ENCODE measurements at regions not wholly inside any gene's neighbourhood (a gene's known extent, or its start where the extent isn't known, plus 50 kb on each side); places are given as distances from the start of the nearest gene placed in this dataset.

- ATAC-seq (no peak), DNase-seq (no peak)
- CTCF ChIA-PET, result no interaction called here
- H3K27me3 Mint-ChIP-seq, result no peaks in the 10 kb centered on the region
- H3K27ac Mint-ChIP-seq, result no peak overlapping the region
- no peak overlapping the region for H3K4me3 Mint-ChIP-seq
- peaks cover 9% of the 10 kb centered on the region for H3K9me3 Mint-ChIP-seq (ENCODE audit: low read depth)
- no peaks in the 10 kb centered on the region for H3K36me3 Mint-ChIP-seq
- H3K4me1 Mint-ChIP-seq, result no peaks in the 10 kb centered on the region
Measured at GRCh38 chr4:30945586-30945985, 225.4 kb downstream of the PCDH7 start.

- Mint-ChIP-seq H3K9me3 (ENCODE audit: low read depth) (peaks cover 9% of the 10 kb centered on the region), H3K27ac (no peak overlapping the region), H3K36me3 (no peaks in the 10 kb centered on the region), H3K4me3 (no peak overlapping the region), H3K4me1 (no peaks in the 10 kb centered on the region), H3K27me3 (no peaks in the 10 kb centered on the region)
- ATAC-seq, result no peak
- CTCF ChIA-PET, result no interaction called here
- no peak for DNase-seq
Measured at GRCh38 chr4:30946288-30946687, 226.1 kb downstream of the PCDH7 start.

GRCh38 chr4:30948653-30949052, 228.5 kb downstream of the PCDH7 start:
- CTCF ChIA-PET, result no interaction called here
- ATAC-seq, result no peak
- Mint-ChIP-seq H3K36me3 (no peaks in the 10 kb centered on the region), H3K4me1 (no peaks in the 10 kb centered on the region), H3K9me3 (ENCODE audit: low read depth) (peaks cover 5% of the 10 kb centered on the region), H3K4me3 (no peak overlapping the region), H3K27me3 (no peaks in the 10 kb centered on the region), H3K27ac (no peak overlapping the region)
- no peak for DNase-seq

GRCh38 chr4:30950737-30951136, 230.6 kb downstream of the PCDH7 start:
- Mint-ChIP-seq H3K9me3 (ENCODE audit: low read depth) (peaks cover 3% of the 10 kb centered on the region), H3K27ac (no peak overlapping the region), H3K4me3 (no peak overlapping the region), H3K4me1 (no peaks in the 10 kb centered on the region), H3K36me3 (no peaks in the 10 kb centered on the region), H3K27me3 (no peaks in the 10 kb centered on the region)
- no peak for ATAC-seq
- CTCF ChIA-PET, result no interaction called here
- DNase-seq, result no peak

- Mint-ChIP-seq H3K27ac (no peak overlapping the region), H3K4me3 (no peak overlapping the region), H3K27me3 (no peaks in the 10 kb centered on the region), H3K9me3 (ENCODE audit: low read depth) (peaks cover under 1% of the 10 kb centered on the region), H3K36me3 (no peaks in the 10 kb centered on the region), H3K4me1 (no peaks in the 10 kb centered on the region)
- CTCF ChIA-PET, result no interaction called here
- ATAC-seq (no peak), DNase-seq (no peak)
Measured at GRCh38 chr4:30952526-30953219, 232.5 kb downstream of the PCDH7 start.

GRCh38 chr4:30953799-30954198, 233.6 kb downstream of the PCDH7 start:
- H3K36me3 Mint-ChIP-seq, result no peaks in the 10 kb centered on the region
- DNase-seq (no peak), ATAC-seq (no peak)
- H3K9me3 Mint-ChIP-seq (ENCODE audit: low read depth), result peaks cover 2% of the 10 kb centered on the region
- CTCF ChIA-PET, result no interaction called here
- H3K4me3 Mint-ChIP-seq, result no peak overlapping the region
- H3K27ac Mint-ChIP-seq, result no peak overlapping the region
- H3K4me1 Mint-ChIP-seq, result no peaks in the 10 kb centered on the region
- H3K27me3 Mint-ChIP-seq, result no peaks in the 10 kb centered on the region

- DNase-seq, result no peak
- Mint-ChIP-seq H3K27ac (no peak overlapping the region), H3K9me3 (ENCODE audit: low read depth) (peaks cover 2% of the 10 kb centered on the region), H3K36me3 (no peaks in the 10 kb centered on the region), H3K27me3 (no peaks in the 10 kb centered on the region), H3K4me1 (no peaks in the 10 kb centered on the region), H3K4me3 (no peak overlapping the region)
- ATAC-seq, result no peak
- CTCF ChIA-PET, result no interaction called here
Measured at GRCh38 chr4:30956916-30957315, 236.7 kb downstream of the PCDH7 start.

GRCh38 chr4:30957706-30958105, 237.5 kb downstream of the PCDH7 start:
- H3K9me3 Mint-ChIP-seq (ENCODE audit: low read depth), result peaks cover 2% of the 10 kb centered on the region
- CTCF ChIA-PET, result no interaction called here

GRCh38 chr4:30959781-30960485, 239.8 kb downstream of the PCDH7 start:
- Mint-ChIP-seq H3K36me3 (no peaks in the 10 kb centered on the region), H3K4me1 (no peaks in the 10 kb centered on the region), H3K4me3 (no peak overlapping the region), H3K27me3 (no peaks in the 10 kb centered on the region), H3K27ac (no peak overlapping the region), H3K9me3 (ENCODE audit: low read depth) (peaks cover 2% of the 10 kb centered on the region)
- ATAC-seq (no peak), DNase-seq (no peak)
- CTCF ChIA-PET, result no interaction called here

More at GRCh38 chr4:30957706-30958105, 237.5 kb downstream of the PCDH7 start:
- Mint-ChIP-seq H3K4me1 (no peaks in the 10 kb centered on the region), H3K27me3 (no peaks in the 10 kb centered on the region), H3K36me3 (no peaks in the 10 kb centered on the region), H3K4me3 (no peak overlapping the region), H3K27ac (no peak overlapping the region)
- ATAC-seq (no peak), DNase-seq (no peak)

GRCh38 chr4:30962939-30963338, 242.8 kb downstream of the PCDH7 start:
- no peaks in the 10 kb centered on the region for H3K27me3 Mint-ChIP-seq
- no peak overlapping the region for H3K4me3 Mint-ChIP-seq
- CTCF ChIA-PET, result no interaction called here
- H3K9me3 Mint-ChIP-seq (ENCODE audit: low read depth), result no peaks in the 10 kb centered on the region
- H3K4me1 Mint-ChIP-seq, result no peaks in the 10 kb centered on the region
- no peak overlapping the region for H3K27ac Mint-ChIP-seq
- ATAC-seq, result no peak
- H3K36me3 Mint-ChIP-seq, result no peaks in the 10 kb centered on the region
- DNase-seq, result no peak

- peaks cover 5% of the 10 kb centered on the region for H3K9me3 Mint-ChIP-seq (ENCODE audit: low read depth)
- H3K4me1 Mint-ChIP-seq, result no peaks in the 10 kb centered on the region
- no peak overlapping the region for H3K4me3 Mint-ChIP-seq
- no peaks in the 10 kb centered on the region for H3K27me3 Mint-ChIP-seq
- H3K27ac Mint-ChIP-seq, result no peak overlapping the region
- no peak for DNase-seq
- ATAC-seq, result no peak
- no peaks in the 10 kb centered on the region for H3K36me3 Mint-ChIP-seq
- CTCF ChIA-PET, result no interaction called here
Measured at GRCh38 chr4:30968926-30969325, 248.8 kb downstream of the PCDH7 start.

- Mint-ChIP-seq H3K36me3 (no peaks in the 10 kb centered on the region), H3K4me1 (no peaks in the 10 kb centered on the region), H3K27ac (no peak overlapping the region), H3K9me3 (ENCODE audit: low read depth) (peaks cover 10% of the 10 kb centered on the region), H3K27me3 (no peaks in the 10 kb centered on the region), H3K4me3 (no peak overlapping the region)
- CTCF ChIA-PET, result no interaction called here
- ATAC-seq (no peak), DNase-seq (no peak)
Measured at GRCh38 chr4:30972542-30972941, 252.4 kb downstream of the PCDH7 start.

- no peaks in the 10 kb centered on the region for H3K4me1 Mint-ChIP-seq
- no peaks in the 10 kb centered on the region for H3K36me3 Mint-ChIP-seq
- H3K27me3 Mint-ChIP-seq, result no peaks in the 10 kb centered on the region
- ATAC-seq (no peak), DNase-seq (no peak)
- H3K9me3 Mint-ChIP-seq (ENCODE audit: low read depth), result peaks cover 8% of the 10 kb centered on the region
- CTCF ChIA-PET, result no interaction called here
- no peak overlapping the region for H3K4me3 Mint-ChIP-seq
- H3K27ac Mint-ChIP-seq, result no peak overlapping the region
Measured at GRCh38 chr4:30973993-30974392, 253.8 kb downstream of the PCDH7 start.

GRCh38 chr4:30979402-30979801, 259.2 kb downstream of the PCDH7 start:
- DNase-seq (no peak), ATAC-seq (no peak)
- no peaks in the 10 kb centered on the region for H3K27me3 Mint-ChIP-seq
- H3K9me3 Mint-ChIP-seq (ENCODE audit: low read depth), result peaks cover 10% of the 10 kb centered on the region
- no peaks in the 10 kb centered on the region for H3K4me1 Mint-ChIP-seq
- H3K27ac Mint-ChIP-seq, result no peak overlapping the region
- H3K36me3 Mint-ChIP-seq, result no peaks in the 10 kb centered on the region
- H3K4me3 Mint-ChIP-seq, result no peak overlapping the region
- CTCF ChIA-PET, result no interaction called here
